ENCODE measurements at regions not wholly inside any gene's neighbourhood (a gene's known extent, or its start where the extent isn't known, plus 50 kb on each side); places are given as distances from the start of the nearest gene placed in this dataset.
"Not testable (repeated sequence)": the region's sequence is repeated elsewhere in the genome, so short reads cannot be mapped to it uniquely, and the experiment has no call there.

DNA sequence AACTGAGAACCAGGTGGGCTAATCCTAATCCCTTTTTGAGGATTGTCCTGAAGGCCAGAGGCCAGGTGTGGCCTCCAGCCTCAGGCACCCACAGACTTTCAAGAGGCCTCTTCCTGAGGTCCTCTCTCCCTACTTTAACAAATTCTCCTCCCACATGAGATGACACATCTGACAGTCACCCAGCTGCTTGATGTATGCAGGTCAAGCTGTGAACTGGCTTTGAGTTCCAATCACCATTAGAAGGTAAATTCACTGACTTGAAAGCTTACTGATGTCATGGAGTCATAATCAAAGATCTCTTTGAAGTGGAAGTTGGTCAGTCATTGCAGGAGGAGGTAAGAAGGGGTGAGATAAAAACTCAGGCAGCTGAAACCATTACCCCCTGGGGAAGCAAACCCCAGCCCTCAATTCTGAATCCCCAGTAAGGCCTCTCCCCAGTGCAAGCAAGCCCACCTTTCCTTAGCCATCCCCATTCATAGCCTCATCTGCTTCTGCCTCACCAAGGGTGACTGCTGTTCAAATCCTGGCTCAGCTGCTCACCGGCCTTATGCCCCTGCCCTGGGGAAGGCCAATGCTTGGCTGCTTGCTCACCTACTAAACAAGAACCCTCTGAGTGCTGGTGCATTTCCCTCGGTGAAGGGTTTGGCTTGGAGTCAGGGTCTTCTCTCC lies 196.3 kb downstream of the BCL2L11 start:
- DNase-seq (ENCODE audit: low read depth in 2 of 2), result not testable (repeated sequence)

DNA sequence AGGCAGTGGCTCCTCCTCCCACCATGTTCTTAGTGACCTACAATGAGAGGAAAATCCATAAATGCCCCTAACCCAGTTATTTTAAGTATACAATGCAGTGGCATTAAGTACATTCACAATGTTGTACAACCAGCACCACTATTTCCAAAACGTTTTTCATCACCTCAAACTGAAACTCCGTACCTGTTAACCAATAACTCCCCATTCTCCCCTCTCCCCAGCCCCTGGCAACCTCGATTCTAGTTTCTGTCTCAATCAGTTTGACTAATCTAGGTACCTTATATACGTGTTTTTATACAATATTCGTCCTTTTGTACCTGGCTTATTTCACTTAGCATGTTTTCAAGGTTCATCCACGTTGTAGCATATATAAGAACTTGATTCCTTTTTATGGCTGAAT lies 198.8 kb downstream of the BCL2L11 start:
- not testable (repeated sequence) for DNase-seq (ENCODE audit: low read depth in 2 of 2)

DNA sequence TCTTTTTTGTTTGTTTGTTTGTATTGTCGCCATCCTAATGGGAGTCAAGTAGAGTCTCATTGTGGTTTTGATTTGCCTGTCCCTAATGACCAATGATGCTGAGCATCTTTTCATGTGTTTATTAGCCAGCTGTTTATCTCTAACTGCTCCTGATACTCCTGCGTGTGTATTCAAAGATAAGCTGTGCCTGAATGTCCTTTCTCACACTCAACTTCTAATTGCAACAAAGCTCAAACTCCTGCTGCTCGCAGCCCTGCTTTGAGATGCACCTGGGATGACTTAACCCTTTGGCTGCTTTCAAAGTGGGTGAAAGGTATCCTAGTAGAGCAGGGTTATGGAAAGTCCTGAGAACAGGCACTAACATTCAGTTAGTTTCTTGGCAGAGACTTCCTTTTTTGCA lies 199.6 kb downstream of the BCL2L11 start:
- DNase-seq (ENCODE audit: low read depth in 2 of 2), result not testable (repeated sequence)

DNA sequence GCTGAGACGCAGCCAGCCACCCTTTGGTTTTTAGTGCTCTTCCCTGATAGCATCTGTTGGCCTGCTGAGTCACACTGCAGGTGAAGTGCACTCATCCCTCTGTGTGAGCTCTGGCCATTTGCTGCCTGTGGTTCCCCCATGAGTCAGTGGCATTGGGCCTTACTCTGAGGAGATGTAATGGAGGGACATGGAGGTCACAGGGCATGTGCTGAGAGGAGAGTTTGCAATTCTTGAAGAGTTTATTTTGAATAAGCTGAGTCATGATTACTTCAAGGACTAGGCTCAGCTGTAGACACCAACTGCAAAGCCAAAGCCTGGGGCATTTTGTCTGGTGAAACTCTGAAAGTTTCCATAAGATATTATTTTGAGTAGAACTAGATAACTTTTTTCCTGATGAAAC lies 200.3 kb downstream of the BCL2L11 start:
- not testable (repeated sequence) for DNase-seq (ENCODE audit: low read depth in 2 of 2)

DNA sequence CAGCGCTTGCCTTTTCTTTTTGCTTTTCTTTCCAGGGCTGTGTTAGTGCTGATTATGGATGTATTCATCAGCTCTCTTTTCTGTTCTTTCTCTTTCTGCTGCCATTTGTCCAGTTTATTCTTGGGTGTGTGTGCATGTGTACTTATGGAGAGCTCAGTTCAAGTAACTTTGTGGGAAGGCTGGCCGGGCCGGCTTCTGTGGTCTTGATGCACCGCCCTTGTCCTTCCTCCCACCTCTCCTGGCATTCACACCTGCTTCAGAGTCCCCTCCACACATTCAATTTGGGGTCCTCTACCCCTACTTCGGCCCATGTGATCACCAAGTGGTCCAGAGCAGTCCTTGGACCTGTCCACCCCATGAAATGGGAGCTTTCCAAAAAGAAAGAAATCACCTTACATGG lies 202.7 kb downstream of the BCL2L11 start:
- DNase-seq (ENCODE audit: low read depth in 2 of 2), result not testable (repeated sequence)

DNA sequence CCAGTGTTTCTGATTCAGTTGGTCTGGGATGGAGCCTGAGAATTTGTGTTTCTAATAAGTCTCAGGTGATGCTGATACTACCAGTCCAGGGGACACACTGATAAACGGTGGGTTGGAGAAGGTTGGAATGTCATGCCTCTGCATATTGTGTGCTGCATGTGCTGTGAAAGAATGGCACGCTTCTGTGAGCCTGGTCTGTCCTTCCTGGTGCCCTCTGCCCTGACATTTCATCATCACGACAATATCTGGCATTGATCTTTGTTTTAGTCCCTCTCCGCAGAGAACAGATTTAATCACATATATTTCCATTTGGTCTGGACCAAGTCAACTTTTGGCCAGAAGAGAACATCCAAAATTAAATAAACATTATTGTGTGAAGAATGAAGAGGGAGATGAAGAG lies 207.0 kb downstream of the BCL2L11 start:
- not testable (repeated sequence) for DNase-seq (ENCODE audit: low read depth in 2 of 2)

DNA sequence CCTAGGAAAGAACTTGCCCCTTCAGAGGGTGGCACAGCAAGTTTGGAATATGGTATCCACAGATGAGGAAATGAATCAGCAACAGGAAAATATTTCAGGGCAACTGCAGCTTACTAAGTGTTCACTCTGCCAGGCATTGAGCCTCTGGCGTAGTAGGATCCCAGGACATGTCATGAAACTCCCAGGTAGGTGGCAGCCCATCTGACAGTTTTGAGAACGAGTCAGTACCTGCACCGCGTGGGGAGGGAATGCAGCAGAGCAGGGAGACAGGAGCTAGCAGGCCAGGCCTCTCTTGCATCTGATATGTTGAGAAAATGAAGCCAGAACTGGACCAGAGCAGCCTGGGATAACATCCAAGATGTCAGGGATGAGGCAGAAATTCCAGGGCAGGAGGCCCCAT lies 208.6 kb downstream of the BCL2L11 start:
- not testable (repeated sequence) for DNase-seq (ENCODE audit: low read depth in 2 of 2)

DNA sequence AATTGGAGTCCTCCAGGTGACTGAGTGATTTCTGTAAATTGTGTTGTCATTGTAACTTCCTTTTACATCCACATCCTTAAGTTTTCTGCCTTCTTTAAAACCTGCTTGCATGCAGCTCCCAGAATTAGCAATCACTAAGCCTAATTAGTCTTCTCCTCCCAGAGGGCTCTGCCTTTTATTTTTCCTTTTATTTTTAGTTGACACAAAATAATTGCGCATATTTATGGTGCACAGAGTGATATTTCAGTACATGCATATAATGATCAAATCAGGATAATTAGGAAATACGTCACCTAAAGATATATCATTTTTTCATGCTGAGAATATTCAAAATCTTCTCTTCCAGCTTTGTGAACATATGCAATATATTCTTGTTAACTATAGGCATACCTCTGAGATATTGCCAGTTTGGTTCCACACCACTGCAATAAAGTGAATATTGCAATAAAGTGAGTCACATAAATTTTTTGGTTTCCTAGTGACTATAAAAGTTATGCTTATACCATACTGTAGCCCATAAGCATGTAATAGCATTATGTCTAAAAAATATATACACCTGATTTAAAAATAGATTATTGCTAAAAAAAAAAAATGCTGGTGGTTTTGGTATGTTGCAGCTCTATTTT lies 210.5 kb downstream of the BCL2L11 start:
- not testable (repeated sequence) for DNase-seq (ENCODE audit: low read depth in 2 of 2)

DNA sequence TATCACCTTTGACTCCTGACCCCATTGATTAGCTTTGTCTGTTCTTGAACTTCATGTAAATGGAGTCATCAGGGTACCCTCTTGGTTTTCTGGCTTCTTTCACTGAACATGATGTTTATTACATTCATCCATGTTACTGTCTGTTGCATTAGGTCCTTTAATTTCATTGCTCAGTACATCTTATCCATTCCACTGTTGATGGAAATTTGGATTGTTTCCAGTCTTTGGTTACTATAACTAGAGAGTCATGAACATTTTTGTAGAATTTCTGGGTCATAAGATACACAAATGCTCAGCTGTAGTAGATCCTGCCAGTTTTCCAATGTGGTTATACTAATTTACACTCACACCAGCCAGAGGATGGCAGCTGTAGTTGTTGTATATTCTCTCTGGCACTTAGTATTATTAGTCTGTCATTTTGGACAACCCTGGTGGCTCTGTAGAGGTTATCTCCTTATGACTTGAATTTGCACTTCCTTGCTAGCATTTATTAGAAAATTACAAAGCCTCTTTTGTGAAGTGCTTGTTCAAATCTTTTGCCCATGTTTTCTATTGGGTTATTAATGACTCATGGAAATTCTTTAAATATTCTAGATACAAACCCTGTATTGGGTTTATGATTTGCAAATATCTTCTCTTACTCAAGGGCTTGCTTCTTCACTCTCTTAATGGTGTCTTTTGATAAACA lies 214.7 kb downstream of the BCL2L11 start:
- not testable (repeated sequence) for DNase-seq (ENCODE audit: low read depth in 2 of 2)

DNA sequence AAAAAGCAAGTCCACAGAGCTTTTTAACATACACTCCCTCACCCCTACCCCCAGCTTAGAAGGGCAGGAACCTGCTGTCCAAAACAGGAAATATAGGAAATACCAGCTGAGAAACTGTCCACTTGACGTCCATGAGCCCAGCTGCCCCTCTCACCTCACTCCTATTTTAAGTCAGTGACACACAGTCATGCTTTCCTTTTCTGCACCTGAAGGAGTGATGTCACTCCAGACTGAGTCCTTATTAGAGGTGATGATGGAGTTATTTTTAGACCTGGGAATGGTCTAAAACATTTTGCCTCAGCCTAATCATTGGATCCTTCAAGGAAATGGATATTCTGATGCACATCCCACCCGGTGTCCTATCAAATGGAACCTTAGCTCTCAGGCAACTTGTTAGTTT lies 217.8 kb downstream of the BCL2L11 start:
- DNase-seq (ENCODE audit: low read depth in 2 of 2), result not testable (repeated sequence)

DNA sequence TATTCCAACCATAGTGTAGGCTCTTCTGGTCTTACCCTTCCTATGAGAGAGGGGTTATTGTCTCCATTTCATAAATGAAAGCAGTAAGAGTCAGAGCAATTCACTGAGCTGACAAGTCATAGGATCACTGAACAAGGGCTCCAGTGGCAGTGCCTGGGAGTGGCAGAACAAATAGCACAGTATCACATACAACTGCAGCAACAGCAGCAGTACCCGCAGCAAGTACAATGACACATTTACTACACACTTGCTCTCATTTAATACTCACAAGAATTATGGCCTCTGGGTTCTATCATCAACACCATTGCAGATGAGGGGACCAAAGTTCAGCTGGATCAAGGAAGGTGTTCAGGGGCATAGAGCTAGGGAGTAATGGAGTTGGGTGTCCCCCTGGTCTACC lies 218.8 kb downstream of the BCL2L11 start:
- DNase-seq (ENCODE audit: low read depth in 2 of 2), result not testable (repeated sequence)

DNA sequence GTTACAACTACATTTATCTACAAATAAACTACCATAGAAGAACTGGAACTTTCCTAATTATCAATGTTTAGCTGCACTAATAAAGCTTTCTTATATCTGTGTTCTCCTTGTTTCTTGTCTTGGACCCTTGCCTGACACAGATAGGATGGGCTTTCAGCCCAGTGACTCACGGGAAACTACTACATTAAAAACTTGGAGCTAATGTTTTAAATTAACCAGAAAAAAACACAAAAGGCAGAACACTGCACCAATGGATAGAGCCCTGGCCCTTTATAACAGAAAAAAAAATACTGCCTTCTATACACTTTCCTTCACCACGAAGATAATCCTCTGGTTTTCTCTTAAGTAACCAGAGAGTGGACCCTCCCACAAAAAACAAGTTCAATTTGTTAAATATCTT lies 223.9 kb downstream of the BCL2L11 start:
- DNase-seq (ENCODE audit: low read depth in 2 of 2), result not testable (repeated sequence)

DNA sequence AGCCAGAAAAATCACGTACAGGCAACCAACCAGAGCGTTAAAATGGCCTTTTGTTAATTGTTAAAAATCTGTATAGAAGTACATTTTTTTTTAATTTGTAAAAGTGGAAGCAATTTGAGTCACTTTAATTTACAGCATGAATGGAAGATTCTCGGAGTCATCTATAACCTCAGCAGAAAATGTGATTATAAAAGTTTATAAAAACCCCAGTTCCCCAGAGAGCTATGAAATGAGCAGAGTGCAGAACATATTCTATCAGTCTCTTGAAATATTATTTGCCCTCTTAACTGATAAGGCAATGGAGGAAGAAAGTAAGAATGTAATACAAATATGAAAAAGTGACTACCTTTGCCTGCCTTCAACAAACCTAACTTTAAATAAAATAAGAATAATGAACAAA lies 224.7 kb downstream of the BCL2L11 start:
- not testable (repeated sequence) for DNase-seq (ENCODE audit: low read depth in 2 of 2)

DNA sequence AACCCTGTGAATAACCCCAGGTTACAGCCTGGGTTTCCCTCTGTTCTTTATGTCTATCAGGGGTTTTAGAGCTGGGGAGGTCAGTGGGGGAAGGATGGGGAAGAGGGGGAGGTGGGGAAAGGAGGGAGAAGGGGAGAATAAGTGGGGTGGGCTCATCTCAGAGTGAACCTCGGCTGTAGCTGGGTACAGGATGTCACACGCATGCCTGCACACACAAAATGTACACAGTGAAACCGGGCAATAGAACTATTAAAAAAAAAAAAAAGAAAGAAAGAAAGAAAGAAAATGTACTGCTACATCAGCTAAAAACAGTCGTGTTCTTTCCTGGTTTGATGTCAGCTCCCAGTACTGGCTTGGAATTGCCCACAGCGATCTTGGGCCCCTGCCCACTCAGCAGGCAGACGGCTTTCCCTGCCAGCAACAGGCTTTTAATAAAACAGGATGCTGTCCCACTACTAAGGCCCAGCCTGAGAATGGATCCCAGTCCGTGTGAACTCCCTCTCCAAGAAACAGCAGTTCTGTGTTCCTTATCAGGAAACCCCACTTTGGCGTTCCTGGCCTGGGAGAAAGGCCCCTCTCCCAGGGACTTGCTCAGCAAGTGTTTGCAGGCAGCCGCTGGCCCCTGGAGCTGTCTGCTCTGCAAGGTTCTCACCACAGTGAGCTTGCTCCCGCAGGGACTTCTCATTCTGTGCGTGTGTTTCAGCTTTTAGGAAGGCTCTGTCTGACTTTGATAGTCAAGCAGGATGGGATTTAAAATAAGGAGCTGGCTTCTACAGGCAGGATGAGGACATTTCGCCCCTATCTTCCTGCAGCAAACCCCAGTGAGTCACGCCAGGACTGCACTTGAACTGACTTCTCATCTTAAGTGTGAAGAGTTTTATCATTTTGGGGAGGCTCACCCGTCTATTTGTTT lies 225.6 kb downstream of the BCL2L11 start:
- DNase-seq (ENCODE audit: low read depth in 2 of 2), result not testable (repeated sequence)

DNA sequence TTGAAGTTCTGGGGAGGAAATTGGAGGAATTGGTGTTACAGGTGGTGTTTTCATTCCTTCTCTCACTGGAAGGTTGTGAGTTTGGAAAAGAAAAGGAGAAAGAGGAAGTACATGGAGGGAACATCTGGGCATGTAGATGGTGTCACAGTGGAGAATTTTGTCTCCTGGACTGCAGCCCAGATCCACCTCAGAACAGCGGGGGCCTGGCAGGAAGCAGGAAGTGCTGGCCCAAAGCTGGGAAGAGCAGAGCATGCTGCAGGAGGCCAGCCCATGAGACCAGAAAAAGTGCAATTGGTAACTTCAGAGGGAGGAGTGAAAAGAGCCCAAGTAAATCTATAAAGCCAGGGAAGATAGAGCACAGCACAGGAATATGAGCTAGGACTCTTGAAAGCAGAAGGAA lies 227.0 kb downstream of the BCL2L11 start:
- not testable (repeated sequence) for DNase-seq (ENCODE audit: low read depth in 2 of 2)

DNA sequence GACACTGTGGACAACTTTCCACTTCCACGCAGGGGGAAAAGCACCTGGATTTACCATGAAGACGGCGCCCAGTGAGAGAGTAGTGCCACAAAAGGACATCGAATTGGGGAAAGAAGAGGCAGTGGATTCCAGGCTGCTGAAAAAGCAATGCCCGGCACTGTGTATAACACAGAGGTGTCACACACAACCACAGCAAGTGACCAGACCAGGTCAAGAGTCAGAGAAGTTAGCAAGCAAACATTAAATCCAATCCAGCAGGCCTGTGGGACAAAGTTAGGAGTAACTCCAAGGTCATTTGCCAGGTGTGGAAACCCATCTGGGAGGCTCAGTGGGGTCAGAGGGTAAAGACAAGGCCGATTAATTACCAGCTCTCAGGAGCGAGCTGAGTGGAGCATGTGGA lies 227.6 kb downstream of the BCL2L11 start:
- not testable (repeated sequence) for DNase-seq (ENCODE audit: low read depth in 2 of 2)

DNA sequence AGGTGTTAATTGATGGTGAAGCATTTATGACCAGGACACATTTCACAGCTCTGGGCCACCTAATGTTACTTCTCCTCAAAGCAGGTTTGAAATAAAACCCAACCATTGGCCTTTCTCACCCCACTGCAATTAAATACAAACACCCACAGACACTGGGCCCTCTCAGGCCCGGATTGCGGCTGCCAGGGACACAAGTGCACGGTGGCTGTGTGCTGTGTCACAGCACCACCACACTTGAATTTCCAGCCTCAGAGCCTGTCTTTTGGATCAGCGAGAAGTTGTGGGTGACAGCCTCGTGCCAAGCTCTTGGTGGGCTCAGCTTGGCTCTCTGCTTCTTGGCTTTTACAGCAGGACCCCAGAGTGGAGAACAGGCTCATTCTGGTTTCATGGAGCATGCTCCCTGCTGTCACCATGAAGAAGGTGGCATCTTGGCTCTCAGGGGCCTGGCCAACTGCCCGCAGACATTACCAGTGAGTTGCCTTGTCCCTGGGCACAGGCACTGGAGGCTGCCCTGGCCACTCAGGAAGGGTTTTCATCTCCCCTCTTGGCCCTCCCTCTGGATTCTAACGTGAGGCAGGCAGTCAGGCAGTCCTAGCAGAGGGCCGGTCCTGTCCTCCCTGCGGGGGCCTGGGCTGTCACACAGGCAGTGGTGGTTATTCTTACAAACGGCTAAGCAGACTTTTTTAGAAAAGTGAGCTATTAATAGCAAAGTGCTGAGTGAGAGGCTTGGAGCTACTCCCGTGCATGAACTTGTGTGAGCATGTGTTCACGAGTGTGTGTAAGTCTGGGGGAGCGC lies 234.5 kb downstream of the BCL2L11 start:
- not testable (repeated sequence) for DNase-seq (ENCODE audit: low read depth in 2 of 2)

DNA sequence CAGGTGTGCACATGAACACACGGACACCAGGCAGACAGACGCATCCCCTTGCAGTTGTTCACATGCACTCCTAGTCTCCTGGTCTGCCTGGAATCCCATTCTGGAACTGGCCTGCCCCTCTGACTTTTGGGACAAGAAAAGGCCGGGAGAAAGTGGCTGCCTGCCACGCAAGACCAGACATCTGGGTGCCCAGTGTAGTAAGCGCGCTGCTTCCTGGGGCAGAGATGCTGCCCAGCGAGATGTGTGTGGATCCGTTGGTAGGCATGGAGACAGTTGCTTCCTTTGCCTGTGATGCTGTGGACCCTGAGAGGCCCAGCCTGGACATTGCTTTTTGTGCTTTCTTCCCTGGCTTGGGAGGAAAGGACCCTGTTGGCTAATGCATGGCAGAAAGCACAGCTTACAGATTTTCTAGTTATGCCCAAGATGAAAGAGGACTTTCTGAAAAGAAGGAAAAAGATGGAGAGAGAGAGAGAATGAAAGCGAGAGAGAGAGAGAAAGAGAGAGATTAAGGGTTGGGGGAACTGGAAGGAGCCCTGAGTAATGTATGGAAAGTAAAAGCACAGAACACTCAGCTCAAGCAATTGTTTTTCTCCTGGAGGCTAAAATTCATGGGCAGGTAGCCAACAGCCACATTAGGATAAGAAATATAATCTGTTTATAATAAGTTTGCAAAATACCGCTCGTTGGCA lies 235.3 kb downstream of the BCL2L11 start:
- not testable (repeated sequence) for DNase-seq (ENCODE audit: low read depth in 2 of 2)

DNA sequence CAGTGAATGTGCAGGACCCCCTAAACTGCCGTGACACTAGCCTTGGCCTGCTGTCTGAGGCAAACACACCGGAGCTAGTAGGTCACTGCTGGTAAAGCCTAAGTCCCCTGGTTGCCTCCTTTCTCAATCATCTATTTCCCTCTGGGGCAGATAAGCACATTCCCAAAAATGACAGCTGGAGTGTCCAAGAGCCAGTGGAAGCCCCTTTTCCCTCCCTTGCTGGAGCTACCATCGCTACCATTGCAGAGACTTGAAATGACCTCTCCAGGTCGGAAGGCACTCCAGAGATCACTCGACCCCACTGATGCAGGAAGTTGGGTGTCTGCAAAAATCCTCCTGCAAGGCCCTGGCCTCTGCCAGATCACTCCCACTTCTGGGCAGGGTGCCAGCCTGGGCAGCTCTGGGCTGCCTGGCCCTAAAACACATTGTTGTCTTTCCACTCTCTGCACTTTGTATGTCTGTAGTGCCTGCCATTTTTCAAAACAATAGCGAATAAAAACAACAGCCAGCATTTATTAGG lies 235.9 kb downstream of the BCL2L11 start:
- DNase-seq (ENCODE audit: low read depth in 2 of 2), result not testable (repeated sequence)

DNA sequence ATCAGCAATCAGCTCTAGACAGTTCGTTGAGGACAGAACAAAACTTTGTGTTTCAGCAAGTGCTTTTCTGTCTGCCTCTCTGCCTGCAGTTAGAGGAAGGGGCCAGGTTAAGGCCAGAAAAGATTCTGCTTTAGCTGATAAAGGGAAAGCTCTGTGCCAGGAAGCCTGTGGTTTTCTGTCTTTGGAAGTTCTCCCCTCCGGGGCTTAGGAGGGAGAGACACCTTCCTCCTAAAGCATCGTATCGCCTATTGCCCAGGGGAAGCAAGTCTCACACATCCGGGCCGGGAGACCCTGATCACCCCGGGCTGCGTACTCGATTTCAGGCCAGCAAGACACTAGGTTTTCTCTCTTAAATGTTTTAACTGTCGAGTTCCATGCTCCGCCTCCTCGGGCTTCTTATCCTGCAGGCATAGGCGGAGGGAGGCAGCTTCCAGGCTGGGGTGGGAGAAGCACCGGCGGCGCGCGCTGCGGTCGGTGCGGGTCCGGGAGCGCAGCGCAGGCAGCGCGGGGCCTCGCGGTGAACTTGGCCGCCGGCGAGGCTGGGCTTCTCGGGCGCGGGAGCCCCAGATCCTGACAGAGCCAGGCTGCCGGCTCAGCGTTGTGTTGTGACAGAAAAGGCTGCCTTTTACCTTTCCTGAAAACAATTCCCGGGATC lies 245.4 kb downstream of the BCL2L11 start:
- not testable (repeated sequence) for DNase-seq (ENCODE audit: low read depth in 2 of 2)

Data from stimulated activated CD4-positive, alpha-beta T cell treated with anti-CD3 and anti-CD28 coated beads, Interleukin-1b, Interleukin-23, amount 100 ng/mL, for 1 hour (primary cell).